GM12872 (cell line): ENCODE measurements at regions not wholly inside any gene's neighbourhood (a gene's known extent, or its start where the extent isn't known, plus 50 kb on each side); places are given as distances from the start of the nearest gene placed in this dataset.
A peak's percentile ranks its signal among the peaks of the same experiment; 100 is the strongest.

Experiments
- CTCF ChIP-seq: IDR thresholded peaks from 3 replicates; pipeline ENCODE4 v1.5.1; 2011; ENCODE audit warnings: low read depth, mild to moderate bottlenecking, low read length, moderate library complexity; ENCODE audit not compliant: insufficient read depth

- TF ChIP-seq CTCF, result no peak
Measured at GRCh38 chr16:79349803-79350202, 250.7 kb downstream of the MAF start.

DNA sequence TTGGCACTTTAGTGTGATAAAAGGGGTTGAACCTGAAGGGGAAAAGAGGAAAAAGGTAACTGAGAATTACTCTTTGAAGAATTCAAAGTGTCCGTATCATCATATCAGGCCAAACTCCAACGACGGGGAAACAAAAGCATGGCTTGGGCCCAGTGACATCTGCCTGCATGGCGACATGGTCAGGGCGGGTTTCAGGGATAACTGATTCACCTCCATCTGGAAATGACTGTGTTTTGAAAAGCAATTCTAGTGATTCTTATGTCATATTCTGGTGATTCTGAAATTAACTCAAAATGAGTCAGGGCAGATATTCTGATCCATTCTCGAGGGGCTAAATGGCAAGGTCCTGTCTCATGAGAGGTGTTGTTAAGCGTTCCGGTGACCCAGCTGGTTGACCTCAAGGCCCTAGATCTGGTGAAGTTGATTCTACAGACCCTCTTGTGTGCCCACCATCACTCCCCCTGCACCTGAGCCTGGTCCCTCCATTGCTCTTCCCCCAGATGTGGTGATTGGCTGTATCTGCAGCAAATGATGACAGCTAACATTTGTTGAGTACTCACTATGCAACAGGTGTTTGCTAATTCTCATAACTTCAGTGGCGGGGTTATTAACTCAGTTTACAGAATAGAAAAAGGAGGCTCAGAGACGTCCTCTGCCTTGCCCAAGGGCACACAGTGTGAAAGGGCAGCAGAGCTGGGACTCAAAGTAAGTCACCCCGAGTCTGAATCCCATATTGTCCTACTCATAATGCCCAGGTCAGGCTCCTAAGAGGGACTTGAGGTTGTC is 251.8 kb downstream of the MAF start:
- TF ChIP-seq CTCF, result no peak

DNA sequence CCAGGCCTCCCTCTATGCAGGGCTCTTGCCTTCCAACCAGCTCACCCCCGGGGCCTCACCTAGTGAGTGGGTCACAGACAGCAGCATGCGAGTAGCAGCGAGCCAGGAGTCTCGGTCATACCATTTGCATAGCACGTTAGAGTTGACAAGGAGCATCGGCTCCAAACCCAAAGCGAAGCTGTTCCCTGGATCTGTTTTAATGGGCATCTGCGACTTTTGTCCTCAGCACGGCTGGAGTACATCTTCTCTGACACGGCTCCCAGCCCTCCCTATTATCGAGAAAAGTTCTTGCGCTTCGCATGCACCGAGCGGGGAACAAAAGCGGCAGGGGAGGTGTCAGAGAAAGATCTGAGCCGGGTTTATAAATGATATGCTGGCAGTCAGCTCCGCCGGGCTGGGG is 253.3 kb downstream of the MAF start:
- no peak for TF ChIP-seq CTCF

GRCh38 chr16:79339863-79340262 is 260.7 kb downstream of the MAF start:
- no peak for TF ChIP-seq CTCF

GRCh38 chr16:79337906-79338305 is 262.6 kb downstream of the MAF start:
- no peak for TF ChIP-seq CTCF

GRCh38 chr16:79336437-79337229 is 263.9 kb downstream of the MAF start:
- no peak for TF ChIP-seq CTCF

- peak; percentile 52; the same call in 2 of the 3 replicates for TF ChIP-seq CTCF
Measured at GRCh38 chr16:79334127-79334526, 266.4 kb downstream of the MAF start.
